G401 (cell line): ENCODE measurements at regions not wholly inside any gene's neighbourhood (a gene's known extent, or its start where the extent isn't known, plus 50 kb on each side); places are given as distances from the start of the nearest gene placed in this dataset.
"Not testable (repeated sequence)": the region's sequence is repeated elsewhere in the genome, so short reads cannot be mapped to it uniquely, and the experiment has no call there.

Experiments used
- DNase-seq: peaks from one replicate; pipeline ENCODE4 v3.0.0-alpha.2; 2015; ENCODE audit warnings: low spot score
- in situ Hi-C: cut with HindIII; loops from 2 replicates; pipeline ENCODE4 v1.10.0; 2016; ENCODE audit warnings: low sequenced_read_pairs, mixed read lengths

DNA sequence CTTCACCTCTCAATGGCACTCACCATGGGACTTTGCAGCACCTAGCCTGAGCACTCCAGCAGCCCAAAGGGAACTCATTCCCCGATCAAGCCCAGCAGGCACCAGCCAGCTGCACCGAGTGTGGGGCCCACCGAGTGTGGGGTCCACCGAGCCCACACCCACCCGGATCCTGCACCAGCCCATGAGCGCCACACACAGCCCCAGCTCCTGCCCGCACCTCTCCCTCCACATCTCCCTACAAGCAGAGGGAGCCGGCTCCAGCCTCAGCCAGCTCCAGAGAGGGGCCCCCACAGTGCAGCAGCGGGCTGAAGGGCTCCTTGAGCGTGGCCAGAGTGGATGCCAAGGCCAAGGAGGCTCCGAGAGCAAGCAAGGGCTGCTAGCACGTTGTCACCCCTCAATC is 1182.4 kb downstream of the HACE1 start:
- DNase-seq: no peak
- in situ Hi-C loops: no loop called here

DNA sequence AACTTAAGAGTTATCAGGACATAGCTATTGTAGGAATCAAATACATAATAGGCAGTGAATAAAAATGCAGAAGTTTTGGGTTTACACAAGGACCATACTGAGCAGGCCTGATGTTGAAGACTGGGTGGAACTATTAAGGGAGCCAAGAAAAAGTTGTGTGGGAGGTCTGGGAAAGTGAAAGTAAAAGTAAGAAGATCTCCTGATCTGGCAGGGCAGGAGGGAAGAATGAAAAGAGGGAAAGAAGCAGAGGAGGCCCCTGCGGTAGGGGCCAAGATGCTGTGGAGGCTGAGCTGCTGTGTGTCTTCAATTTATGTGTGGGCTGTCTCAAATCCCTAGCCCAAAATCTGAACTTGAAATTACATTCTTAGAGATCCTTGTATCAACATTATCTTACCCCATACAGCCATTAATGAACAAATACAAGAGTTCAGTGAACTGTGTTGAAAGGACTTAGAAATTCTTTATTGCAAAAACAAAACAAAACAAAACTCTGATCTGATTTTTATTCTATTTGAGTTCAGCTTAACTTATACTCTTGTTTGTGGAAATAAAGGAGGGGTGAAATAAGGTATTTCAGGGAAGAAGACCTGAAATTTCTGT is 1183.8 kb downstream of the HACE1 start:
- in situ Hi-C loops: no loop called here
- DNase-seq: no peak

- in situ Hi-C loops: no loop called here
- no peak for DNase-seq
Measured at GRCh38 chr6:103674790-103675189, 1184.9 kb downstream of the HACE1 start.

GRCh38 chr6:103672169-103672568 is 1187.5 kb downstream of the HACE1 start:
- in situ Hi-C loops: no loop called here
- DNase-seq: peak; percentile 8

DNA sequence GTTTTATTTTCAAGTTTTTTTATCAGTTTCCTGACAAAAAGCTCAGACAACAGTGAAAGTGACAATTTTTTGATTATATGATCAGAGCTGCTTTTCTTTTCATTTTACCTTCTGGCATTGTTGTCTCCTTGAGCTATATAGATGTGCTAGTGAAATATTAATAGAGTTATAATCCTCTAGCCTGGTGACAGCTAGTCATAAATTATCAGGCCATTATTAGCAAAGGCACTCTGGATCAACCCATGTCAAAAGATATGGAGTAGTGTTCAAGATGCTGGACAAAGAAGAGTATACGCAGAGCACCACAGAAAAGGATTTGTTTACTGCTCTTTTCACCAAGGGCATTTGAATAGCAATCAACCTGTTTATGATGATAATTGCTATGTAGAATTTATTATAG is 1230.1 kb downstream of the HACE1 start:
- in situ Hi-C loops: no loop called here
- no peak for DNase-seq

GRCh38 chr6:103617642-103618041 is 1242.1 kb downstream of the HACE1 start:
- in situ Hi-C loops: no loop called here
- DNase-seq: no peak

DNA sequence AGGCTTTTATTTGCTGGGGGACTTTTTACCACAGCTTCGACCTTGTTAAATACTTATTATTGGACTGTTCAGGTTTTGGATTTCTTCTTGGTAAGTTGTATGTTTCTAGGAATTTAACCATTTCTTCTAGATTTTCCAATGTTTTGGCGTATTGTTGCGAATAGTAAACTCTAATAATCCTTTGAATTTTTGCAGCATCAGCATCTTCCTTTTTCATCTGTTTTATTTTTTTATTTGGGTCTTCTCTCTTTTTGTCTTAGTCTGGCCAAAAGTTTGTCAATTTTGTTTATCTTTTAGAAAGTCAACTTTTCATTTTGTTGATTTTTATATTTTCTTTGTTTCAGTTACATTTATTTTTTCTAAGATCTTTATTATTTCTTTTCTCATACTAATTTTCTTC is 1272.0 kb downstream of the HACE1 start:
- DNase-seq: no peak
- in situ Hi-C loops: no loop called here

- DNase-seq: no peak
- in situ Hi-C loops: no loop called here
Measured at GRCh38 chr6:103578115-103578514, 1281.6 kb downstream of the HACE1 start.

DNA sequence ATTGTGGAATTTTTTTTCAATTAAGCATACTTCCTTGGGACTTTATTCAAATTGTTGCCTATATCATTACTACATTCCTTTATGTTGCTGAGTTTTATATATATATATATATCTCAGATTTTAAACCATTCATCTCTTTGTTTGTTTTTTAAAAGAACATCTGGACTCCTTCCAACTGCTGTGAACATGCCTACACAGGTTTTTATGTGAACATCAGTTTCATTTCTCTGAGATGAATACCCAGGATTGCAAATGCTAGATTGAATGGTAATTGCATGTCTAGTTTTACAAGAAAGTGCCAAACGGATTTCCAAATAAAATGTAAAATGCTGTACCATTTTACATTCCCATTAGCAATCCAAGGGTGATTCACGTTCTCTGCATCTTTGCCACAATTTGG is 1289.3 kb downstream of the HACE1 start:
- DNase-seq: no peak
- in situ Hi-C loops: no loop called here

DNA sequence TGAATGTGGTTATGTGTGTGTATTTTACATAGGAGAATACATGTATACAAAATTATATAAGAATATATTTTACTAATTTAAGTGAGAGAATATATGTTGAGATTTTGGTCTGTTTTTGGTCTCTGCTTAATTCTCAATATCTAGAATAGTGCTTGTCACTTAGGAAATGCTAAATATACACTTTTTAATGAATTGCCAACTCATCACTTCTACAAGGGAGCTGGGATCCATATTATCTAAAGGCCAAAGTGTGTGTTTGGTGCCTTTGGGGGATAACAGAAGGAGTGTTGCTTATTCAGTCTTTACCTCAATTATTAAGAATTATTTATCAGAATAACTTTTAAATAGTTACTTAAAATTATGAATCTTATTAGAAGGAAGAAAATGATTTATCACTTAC is 1304.8 kb downstream of the HACE1 start:
- in situ Hi-C loops: no loop called here
- DNase-seq: no peak

DNA sequence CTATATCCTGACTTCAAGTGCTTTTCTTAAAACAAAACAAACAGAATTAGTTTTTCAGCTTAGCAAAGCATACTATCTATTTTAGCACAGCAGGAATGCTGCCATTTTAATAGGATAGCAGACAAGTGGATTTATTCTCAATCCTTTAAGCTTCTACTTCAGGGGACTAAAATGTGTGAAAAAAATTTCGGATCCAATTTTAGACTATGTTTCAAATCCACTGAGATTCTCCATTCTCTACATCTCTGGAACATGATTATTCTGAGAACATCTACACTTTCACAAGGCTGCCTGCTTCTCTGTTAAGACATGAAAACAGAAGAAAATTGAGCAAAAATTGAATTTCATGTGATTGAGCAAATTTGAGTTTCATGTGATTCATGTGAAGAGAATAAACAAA is 1321.3 kb downstream of the HACE1 start:
- in situ Hi-C loops: no loop called here
- DNase-seq: no peak

- no peak for DNase-seq
- in situ Hi-C loops: no loop called here
Measured at GRCh38 chr6:103534814-103535213, 1324.9 kb downstream of the HACE1 start.

- in situ Hi-C loops: no loop called here
- no peak for DNase-seq
Measured at GRCh38 chr6:103534095-103534494, 1325.6 kb downstream of the HACE1 start.

- in situ Hi-C loops: no loop called here
- DNase-seq: no peak
Measured at GRCh38 chr6:103522045-103522444, 1337.7 kb downstream of the HACE1 start.

- in situ Hi-C loops: no loop called here
- DNase-seq: no peak
Measured at GRCh38 chr6:103516336-103516735, 1343.4 kb downstream of the HACE1 start.

GRCh38 chr6:103507052-103507451 is 1352.7 kb downstream of the HACE1 start:
- DNase-seq: no peak
- in situ Hi-C loops: no loop called here

DNA sequence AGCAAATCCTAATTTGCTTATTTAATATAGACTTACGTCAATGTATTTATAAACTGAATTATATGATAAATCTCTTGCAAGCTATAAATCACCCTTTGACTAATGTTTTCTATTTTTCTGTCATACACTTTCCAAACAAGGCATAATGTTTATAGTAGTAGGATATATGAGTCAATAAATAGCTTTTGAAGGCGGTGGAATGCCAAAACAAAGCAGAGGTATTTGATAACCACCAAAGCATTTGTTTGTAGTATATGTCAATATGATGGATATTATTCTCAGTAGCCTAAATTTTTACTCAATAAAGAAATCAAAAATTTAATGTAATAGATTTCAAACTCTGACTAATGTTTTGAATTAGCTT is 1354.6 kb downstream of the HACE1 start:
- DNase-seq: no peak
- in situ Hi-C loops: no loop called here

DNA sequence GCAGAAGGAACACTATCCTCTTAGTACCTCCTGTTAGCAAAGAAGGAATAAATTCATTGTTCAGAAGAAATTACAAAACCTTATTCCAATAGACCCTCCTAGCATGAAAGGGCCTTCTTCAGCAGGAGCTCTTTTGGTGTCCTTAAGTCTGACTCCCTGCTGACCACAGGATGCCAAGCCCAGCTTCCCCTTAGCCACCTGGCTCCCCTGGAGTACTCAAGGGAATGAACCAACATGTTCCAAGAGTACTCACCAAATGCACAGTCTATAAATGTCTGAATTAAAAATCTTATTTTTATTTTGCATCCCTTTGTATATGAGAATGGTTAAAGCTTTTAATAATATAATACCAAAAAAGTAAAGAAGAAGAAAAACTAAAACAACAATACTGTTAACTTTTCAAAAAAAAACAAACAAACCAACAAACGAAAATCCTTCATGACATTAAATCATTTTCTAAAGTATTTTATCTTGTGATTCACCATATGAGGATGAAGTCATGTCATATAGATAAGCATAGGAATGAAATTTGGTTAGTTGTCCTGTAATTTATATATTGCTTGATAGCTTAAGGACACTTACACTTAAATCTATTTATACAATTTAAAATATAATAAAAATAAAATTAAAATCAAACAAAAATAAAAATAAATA is 1355.1 kb downstream of the HACE1 start:
- DNase-seq: no peak
- in situ Hi-C loops: no loop called here

- in situ Hi-C loops, DNase-seq: not testable (repeated sequence)
Measured at GRCh38 chr6:103496588-103496987, 1363.1 kb downstream of the HACE1 start.

- DNase-seq: no peak
- in situ Hi-C loops: no loop called here
Measured at GRCh38 chr6:103456652-103457051, 1403.1 kb downstream of the HACE1 start.

DNA sequence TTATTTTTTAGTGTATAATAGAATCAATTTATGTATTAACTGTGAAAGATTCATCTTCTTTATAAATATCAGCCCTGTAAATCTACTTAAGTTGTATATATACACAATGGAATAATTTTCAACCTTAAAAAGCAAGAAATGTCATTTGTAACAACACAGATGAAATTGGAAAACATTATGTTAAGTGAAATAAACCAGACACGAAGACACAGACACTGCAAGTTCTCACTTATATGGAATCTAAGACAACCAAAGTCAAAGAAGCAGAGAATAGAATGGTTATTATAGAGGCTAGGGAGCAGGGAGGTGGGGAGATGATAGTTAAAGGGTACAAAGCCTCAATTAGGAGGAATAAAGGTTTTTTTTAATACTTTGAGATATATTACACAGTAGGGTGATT is 1404.4 kb downstream of the HACE1 start:
- in situ Hi-C loops: no loop called here
- no peak for DNase-seq
